ENCODE measurements at regions not wholly inside any gene's neighbourhood (a gene's known extent, or its start where the extent isn't known, plus 50 kb on each side); places are given as distances from the start of the nearest gene placed in this dataset.
"Not testable (repeated sequence)": the region's sequence is repeated elsewhere in the genome, so short reads cannot be mapped to it uniquely, and the experiment has no call there.

GRCh38 chr1:117747605-117748004 lies 141.8 kb downstream of the TENT5C start:
- ChIA-PET POLR2A (interaction anchor here (0.7 kb wide), 1 partner anchor 66 kb away, joined by 3 read pairs; no protein-coding TSS in a partner anchor), CTCF (no interaction called here)

GRCh38 chr1:117751321-117751720 lies 145.5 kb downstream of the TENT5C start:
- ChIA-PET CTCF (interaction anchor here (1.1 to 1.5 kb wide), 2 partner anchors 77 to 217 kb away, joined by 3 read pairs; no protein-coding TSS in a partner anchor), POLR2A (no interaction called here)

GRCh38 chr1:117752661-117753060 lies 146.8 kb downstream of the TENT5C start:
- ChIA-PET POLR2A (no interaction called here), CTCF (interaction anchor here (1.7 to 4.3 kb wide), 2 partner anchors 42 to 218 kb away, joined by 5 to 27 read pairs; no protein-coding TSS in a partner anchor)

GRCh38 chr1:117753232-117753631 lies 147.4 kb downstream of the TENT5C start:
- ChIA-PET CTCF (interaction anchor here (0.7 to 4.3 kb wide), 7 partner anchors 22 to 238 kb away, joined by 3 to 27 read pairs (median 5); no protein-coding TSS in a partner anchor), POLR2A (no interaction called here)

- POLR2A ChIA-PET: no interaction called here
- CTCF ChIA-PET: interaction anchor here (0.7 to 4.3 kb wide), 12 partner anchors 16 to 239 kb away, joined by 3 to 27 read pairs (median 4); no protein-coding TSS in a partner anchor
These were observed 147.8 kb downstream of the TENT5C start for GRCh38 chr1:117753652-117754051.

GRCh38 chr1:117754061-117754969 lies 148.5 kb downstream of the TENT5C start:
- ChIA-PET CTCF (interaction anchor here (0.7 to 4.3 kb wide), 13 partner anchors 17 to 239 kb away, joined by 3 to 27 read pairs (median 3); no protein-coding TSS in a partner anchor), POLR2A (interaction anchor here (0.7 kb wide), 1 partner anchor 220 kb away, joined by 3 read pairs; no protein-coding TSS in a partner anchor)

GRCh38 chr1:117757668-117758067 lies 151.8 kb downstream of the TENT5C start:
- ChIA-PET CTCF (interaction anchor here (0.9 to 2.6 kb wide), 11 partner anchors 17 to 678 kb away, joined by 3 to 21 read pairs (median 6); partner anchors contain the start of gene TENT5C), POLR2A (interaction anchor here (1.0 kb wide), 1 partner anchor 102 kb away, joined by 3 read pairs; no protein-coding TSS in a partner anchor)

GRCh38 chr1:117758444-117759316 lies 152.8 kb downstream of the TENT5C start:
- POLR2A ChIA-PET: interaction anchor here (1.0 kb wide), 1 partner anchor 103 kb away, joined by 3 read pairs; no protein-coding TSS in a partner anchor
- CTCF ChIA-PET: interaction anchor here (0.8 to 2.6 kb wide), 19 partner anchors 19 to 679 kb away, joined by 3 to 21 read pairs (median 3); partner anchors contain the start of gene TENT5C

- CTCF ChIA-PET: interaction anchor here (0.6 to 2.6 kb wide), 14 partner anchors 9 to 265 kb away, joined by 3 to 10 read pairs (median 4); no protein-coding TSS in a partner anchor
- POLR2A ChIA-PET: no interaction called here
These were observed 153.7 kb downstream of the TENT5C start for GRCh38 chr1:117759535-117759934.

GRCh38 chr1:117760069-117760468 lies 154.2 kb downstream of the TENT5C start:
- CTCF ChIA-PET: interaction anchor here (0.6 to 2.6 kb wide), 6 partner anchors 9 to 265 kb away, joined by 3 to 10 read pairs (median 4); no protein-coding TSS in a partner anchor
- POLR2A ChIA-PET: no interaction called here

- POLR2A ChIA-PET: no interaction called here
- CTCF ChIA-PET: interaction anchor here (1.0 to 2.6 kb wide), 3 partner anchors 9 to 248 kb away, joined by 3 to 10 read pairs (median 10); no protein-coding TSS in a partner anchor
These were observed 154.6 kb downstream of the TENT5C start for GRCh38 chr1:117760485-117760884.

GRCh38 chr1:117767756-117768155 lies 161.7 kb downstream of the GDAP2 start:
- CTCF ChIA-PET, POLR2A ChIA-PET: not testable (repeated sequence)

GRCh38 chr1:117770981-117771531 lies 158.4 kb downstream of the GDAP2 start:
- ChIA-PET POLR2A (no interaction called here), CTCF (no interaction called here)

GRCh38 chr1:117779364-117779763 lies 150.1 kb downstream of the GDAP2 start:
- ChIA-PET CTCF (no interaction called here), POLR2A (no interaction called here)

- ChIA-PET CTCF (no interaction called here), POLR2A (no interaction called here)
These were observed 148.5 kb downstream of the GDAP2 start for GRCh38 chr1:117780687-117781475.

GRCh38 chr1:117782056-117782455 lies 147.4 kb downstream of the GDAP2 start:
- ChIA-PET CTCF (no interaction called here), POLR2A (no interaction called here)

GRCh38 chr1:117783606-117784396 lies 145.6 kb downstream of the GDAP2 start:
- CTCF ChIA-PET: no interaction called here
- POLR2A ChIA-PET: no interaction called here

- POLR2A ChIA-PET: no interaction called here
- CTCF ChIA-PET: no interaction called here
These were observed 141.4 kb downstream of the GDAP2 start for GRCh38 chr1:117788014-117788413.

Measured in activated CD8-positive, alpha-beta memory T cell treated with anti-CD3 and anti-CD28 coated beads for 36 hours (primary cell).